IPS-NIHi7 (cell line): ENCODE measurements at regions not wholly inside any gene's neighbourhood (a gene's known extent, or its start where the extent isn't known, plus 50 kb on each side); places are given as distances from the start of the nearest gene placed in this dataset.
A peak's percentile ranks its signal among the peaks of the same experiment; 100 is the strongest.
"Not testable (repeated sequence)": the region's sequence is repeated elsewhere in the genome, so short reads cannot be mapped to it uniquely, and the experiment has no call there.

Source experiments
- DNase-seq: peaks from one replicate; pipeline ENCODE4 v3.0.0; 2012; ENCODE audit warnings: mixed read lengths; ENCODE audit errors: extremely low spot score

- DNase-seq = not testable (repeated sequence)
Observed at GRCh38 chr9:74197771-74198170, 299.4 kb upstream of the RORB start.

GRCh38 chr9:74205056-74205455, 292.1 kb upstream of the RORB start:
- DNase-seq = no peak

- DNase-seq = no peak
Observed at GRCh38 chr9:74218385-74219063, 278.6 kb upstream of the RORB start.

GRCh38 chr9:74220327-74220726, 276.8 kb upstream of the RORB start:
- peak; percentile 35 for DNase-seq

- no peak for DNase-seq
Observed at GRCh38 chr9:74236857-74237256, 260.3 kb upstream of the RORB start.

GRCh38 chr9:74245866-74246497, 251.2 kb upstream of the RORB start:
- no peak for DNase-seq

- no peak for DNase-seq
Observed at GRCh38 chr9:74255489-74255984, 241.6 kb upstream of the RORB start.

GRCh38 chr9:74275872-74276508, 221.1 kb upstream of the RORB start:
- no peak for DNase-seq

- DNase-seq = no peak
Observed at GRCh38 chr9:74277532-74277931, 219.6 kb upstream of the RORB start.

GRCh38 chr9:74281674-74282073, 215.5 kb upstream of the RORB start:
- DNase-seq = peak; percentile 50

- no peak for DNase-seq
Observed at GRCh38 chr9:74282526-74283253, 214.4 kb upstream of the RORB start.

GRCh38 chr9:74284581-74285450, 212.3 kb upstream of the RORB start:
- no peak for DNase-seq

- peak; percentile 23 for DNase-seq
Observed at GRCh38 chr9:74293479-74293878, 203.7 kb upstream of the RORB start.

- no peak for DNase-seq
Observed at GRCh38 chr9:74303945-74304344, 193.2 kb upstream of the RORB start.

- DNase-seq = no peak
Observed at GRCh38 chr9:74304598-74304997, 192.5 kb upstream of the RORB start.

GRCh38 chr9:74309654-74310053, 187.5 kb upstream of the RORB start:
- no peak for DNase-seq

- DNase-seq = no peak
Observed at GRCh38 chr9:74317235-74317634, 179.9 kb upstream of the RORB start.

- no peak for DNase-seq
Observed at GRCh38 chr9:74321396-74321795, 175.7 kb upstream of the RORB start.

GRCh38 chr9:74322661-74323314, 174.3 kb upstream of the RORB start:
- no peak for DNase-seq

- DNase-seq = no peak
Observed at GRCh38 chr9:74330487-74331214, 166.5 kb upstream of the RORB start.
